DND-41 (cell line): ENCODE measurements at regions not wholly inside any gene's neighbourhood (a gene's known extent, or its start where the extent isn't known, plus 50 kb on each side); places are given as distances from the start of the nearest gene placed in this dataset.

Experiments used
- ATAC-seq: fragments of 200-7000 bp; cut with Tn5 transposase; 3 replicates; pipeline ENCODE4 v1.9.1; 2021; ENCODE audit warnings: low read depth; ENCODE audit not compliant: insufficient read depth
- DNase-seq: peaks from one replicate; pipeline ENCODE4 v3.0.0-alpha.2; 2020
- H2AFZ ChIP-seq: 2 replicates; pipeline ENCODE4 v1.6.0; 2012; ENCODE audit warnings: low read depth, low read length
- H3K27ac ChIP-seq: 2 replicates; pipeline ENCODE4 v1.5.1; 2012; ENCODE audit warnings: low read length, inconsistent platforms
- H3K27me3 ChIP-seq: fragments of 200-600 bp; sonication (generic); 2 replicates; pipeline ENCODE4 v1.6.0; 2012; ENCODE audit warnings: low read length, mild to moderate bottlenecking, inconsistent platforms; ENCODE audit not compliant: insufficient read depth, poor library complexity
- H3K36me3 ChIP-seq: 2 replicates; pipeline ENCODE4 v1.5.1; 2012; ENCODE audit warnings: low read length, inconsistent platforms; ENCODE audit not compliant: insufficient read depth
- H3K4me1 ChIP-seq: 2 replicates; pipeline ENCODE4 v1.5.1; 2012; ENCODE audit warnings: mild to moderate bottlenecking, low read length; ENCODE audit not compliant: insufficient read depth
- H3K4me2 ChIP-seq: 2 replicates; pipeline ENCODE4 v1.6.0; 2012; ENCODE audit warnings: mild to moderate bottlenecking, moderate library complexity, low read length, inconsistent platforms; ENCODE audit not compliant: insufficient read depth
- H3K4me3 ChIP-seq, 2 experiments: fragments of 200-600 bp in 1 of 2; shearing (Covaris generic) in 1 of 2; 2 replicates each; pipeline ENCODE4 v1.5.1; 2012 to 2016; ENCODE audit warnings: inconsistent platforms in 2 of 2, low read length in 2 of 2, mild to moderate bottlenecking in 2 of 2, low read depth in 1 of 2, moderate library complexity in 1 of 2
- H3K79me2 ChIP-seq: 2 replicates; pipeline ENCODE4 v1.6.0; 2012; ENCODE audit warnings: low read length, inconsistent platforms; ENCODE audit not compliant: insufficient read depth
- H3K9ac ChIP-seq: 2 replicates; pipeline ENCODE4 v1.6.0; 2012; ENCODE audit warnings: low read depth, mild to moderate bottlenecking, inconsistent platforms, low read length, moderate library complexity
- H3K9me3 ChIP-seq: 2 replicates; pipeline ENCODE4 v1.5.1; 2012; ENCODE audit warnings: low read length, moderate library complexity, mild to moderate bottlenecking, inconsistent platforms; ENCODE audit not compliant: insufficient read depth, severe bottlenecking
- H4K20me1 ChIP-seq: 2 replicates; pipeline ENCODE4 v1.6.0; 2012; ENCODE audit warnings: low read length; ENCODE audit not compliant: insufficient read depth
- CTCF ChIP-seq: IDR thresholded peaks from 2 replicates; pipeline ENCODE4 v1.5.1; 2012; ENCODE audit warnings: borderline replicate concordance, low read length, moderate library complexity, mild to moderate bottlenecking; ENCODE audit not compliant: poor library complexity, severe bottlenecking; ENCODE audit errors: extremely low read depth
- EZH2 ChIP-seq: IDR thresholded peaks from 3 replicates; pipeline ENCODE4 v1.6.1; 2012; ENCODE audit warnings: borderline replicate concordance, low read depth, mild to moderate bottlenecking, moderate library complexity, low read length, inconsistent platforms; ENCODE audit not compliant: severe bottlenecking

- no peak for TF ChIP-seq CTCF
- TF ChIP-seq EZH2, result no peak
- H3K79me2 ChIP-seq, result no peaks in the 10 kb centered on the region
- no peak overlapping the region for H3K27ac ChIP-seq
- H3K4me1 ChIP-seq, result no peaks in the 10 kb centered on the region
- H3K27me3 ChIP-seq, result peaks cover 15% of the 10 kb centered on the region
- H3K9ac ChIP-seq, result no peak overlapping the region
- no peaks in the 10 kb centered on the region for H4K20me1 ChIP-seq
- no peak for DNase-seq
- no peaks in the 10 kb centered on the region for H3K36me3 ChIP-seq
- no peak overlapping the region for H2AFZ ChIP-seq
- no peak overlapping the region for H3K4me2 ChIP-seq
- no peak for ATAC-seq
- no peaks in the 10 kb centered on the region for H3K9me3 ChIP-seq
- H3K4me3 ChIP-seq, result no peak overlapping the region
Measured at GRCh38 chr15:31733424-31733823, 296.9 kb upstream of the CHRNA7 start.

- ATAC-seq (no peak), DNase-seq (no peak)
- H3K36me3 ChIP-seq, result no peaks in the 10 kb centered on the region
- H4K20me1 ChIP-seq, result no peaks in the 10 kb centered on the region
- no peak overlapping the region for H3K27ac ChIP-seq
- H3K27me3 ChIP-seq, result no peaks in the 10 kb centered on the region
- no peak overlapping the region for H3K4me3 ChIP-seq
- no peak overlapping the region for H2AFZ ChIP-seq
- H3K4me1 ChIP-seq, result no peaks in the 10 kb centered on the region
- TF ChIP-seq CTCF, result no peak
- no peak for TF ChIP-seq EZH2
- H3K9ac ChIP-seq, result no peak overlapping the region
- H3K4me2 ChIP-seq, result no peak overlapping the region
- no peaks in the 10 kb centered on the region for H3K9me3 ChIP-seq
- no peaks in the 10 kb centered on the region for H3K79me2 ChIP-seq
Measured at GRCh38 chr15:31740203-31740602, 290.1 kb upstream of the CHRNA7 start.

- DNase-seq, result no peak
- H3K36me3 ChIP-seq, result no peaks in the 10 kb centered on the region
Measured at GRCh38 chr15:31745841-31746240, 284.5 kb upstream of the CHRNA7 start.

More at GRCh38 chr15:31745841-31746240, 284.5 kb upstream of the CHRNA7 start:
- Histone ChIP-seq H3K79me2 (no peaks in the 10 kb centered on the region), H3K27ac (no peak overlapping the region), H3K4me2 (no peak overlapping the region), H3K27me3 (no peaks in the 10 kb centered on the region), H3K9ac (no peak overlapping the region), H2AFZ (no peak overlapping the region), H3K4me1 (no peaks in the 10 kb centered on the region), H3K9me3 (no peaks in the 10 kb centered on the region), H3K4me3 (no peak overlapping the region), H4K20me1 (no peaks in the 10 kb centered on the region)
- TF ChIP-seq EZH2, result no peak
- no peak for TF ChIP-seq CTCF
- no peak for ATAC-seq
